B cell (primary cell): ENCODE measurements at regions not wholly inside any gene's neighbourhood (a gene's known extent, or its start where the extent isn't known, plus 50 kb on each side); places are given as distances from the start of the nearest gene placed in this dataset.

Source experiments
- ATAC-seq: fragments of 200-7000 bp; cut with Tn5 transposase; one replicate; pipeline ENCODE4 v1.10.0; 2021; ENCODE audit warnings: low read depth, mild to moderate bottlenecking, moderate number of reproducible peaks, moderate library complexity
- CTCF ChIA-PET: fragments of 350-600 bp; sonication (Branson Sonifier 250); formaldehyde crosslinking; loops from one replicate; lab custom pipeline; 2021; ENCODE audit warnings: antibody characterized with exemption, inconsistent platforms; lab: Charles Lee
- POLR2A ChIA-PET: fragments of 350-600 bp; sonication (Branson Sonifier 250); formaldehyde crosslinking; loops from one replicate; lab custom pipeline; 2021; ENCODE audit warnings: antibody characterized with exemption; lab: Charles Lee
- DNase-seq: peaks from one replicate; pipeline ENCODE4 v3.0.0; 2013
- H2AFZ ChIP-seq: 2 replicates; pipeline ENCODE4 v1.6.1; 2012; ENCODE audit warnings: mild to moderate bottlenecking, low read depth, low read length; ENCODE audit not compliant: insufficient read depth, poor library complexity, severe bottlenecking
- H3K27ac ChIP-seq, 2 donors: 1 replicate in 1 of 2; 2 replicates in 1 of 2; pipeline ENCODE4 v1.5.1; 2012 to 2013; ENCODE audit warnings: low read length in 2 of 2, mild to moderate bottlenecking in 2 of 2, moderate library complexity in 1 of 2
- H3K27me3 ChIP-seq, 4 experiments: fragments of 200-600 bp in 1 of 4; sonication (generic) in 1 of 4; replicated peaks in 1 of 4; 1 replicate in 2 of 4; 2 replicates in 2 of 4; pipeline versions ENCODE4 v1.6.1 to v1.7.0; 2013 to 2016; ENCODE audit warnings: low read length in 3 of 4, mild to moderate bottlenecking in 2 of 4, mixed read lengths in 1 of 4, moderate library complexity in 1 of 4; ENCODE audit not compliant: insufficient read depth in 4 of 4, control insufficient read depth in 3 of 4; ENCODE audit errors: control extremely low read depth in 1 of 4
- H3K36me3 ChIP-seq, 2 experiments: replicated peaks in 1 of 2; 1 replicate in 1 of 2; 2 replicates in 1 of 2; pipeline versions ENCODE4 v1.6.1 to v1.7.1; 2013; ENCODE audit warnings: low read length in 1 of 2; ENCODE audit not compliant: insufficient read depth in 2 of 2, control insufficient read depth in 1 of 2; ENCODE audit errors: control extremely low read depth in 1 of 2, extremely low read depth in 1 of 2
- H3K4me1 ChIP-seq, 2 donors: fragments of 200-600 bp in 1 of 2; sonication (generic) in 1 of 2; 1 replicate in 1 of 2; 2 replicates in 1 of 2; pipeline versions ENCODE4 v1.5.1 to v1.6.1; 2013 to 2017; ENCODE audit warnings: low read length in 2 of 2; ENCODE audit not compliant: control insufficient read depth in 2 of 2, insufficient read depth in 2 of 2
- H3K4me2 ChIP-seq: replicated peaks from 2 replicates; pipeline ENCODE3; 2012; ENCODE audit warnings: mild to moderate bottlenecking, low read depth, low read length; ENCODE audit not compliant: poor library complexity, severe bottlenecking
- H3K4me3 ChIP-seq, 5 experiments: fragments of 200-600 bp in 1 of 5; sonication (generic) in 1 of 5; 1 replicate in 3 of 5; 2 replicates in 2 of 5; pipeline versions ENCODE4 v1.5.1 to v1.7.0; 2011 to 2016; ENCODE audit warnings: low read length in 4 of 5, mild to moderate bottlenecking in 4 of 5, low read depth in 2 of 5, control low read depth in 1 of 5, moderate library complexity in 1 of 5; ENCODE audit not compliant: insufficient read depth in 1 of 5; ENCODE audit errors: control extremely low read depth in 1 of 5, extremely low read depth in 1 of 5
- H3K79me2 ChIP-seq: fragments of 200-600 bp; sonication (generic); one replicate; pipeline ENCODE4 v1.6.0; 2016; ENCODE audit warnings: low read length; ENCODE audit not compliant: control insufficient read depth, insufficient read depth
- H3K9ac ChIP-seq: fragments of 200-600 bp; sonication (generic); 2 replicates; pipeline ENCODE4 v1.6.1; 2017; ENCODE audit warnings: mild to moderate bottlenecking, low read length, moderate library complexity
- H3K9me3 ChIP-seq, 3 donors: one replicate each; pipeline versions ENCODE4 v1.6.1 to v1.7.1; 2013; ENCODE audit warnings: low read length in 2 of 3; ENCODE audit not compliant: control insufficient read depth in 2 of 3, insufficient read depth in 1 of 3; ENCODE audit errors: control extremely low read depth in 1 of 3
- H4K20me1 ChIP-seq: 2 replicates; pipeline ENCODE4 v1.6.0; 2012; ENCODE audit warnings: mild to moderate bottlenecking, low read length; ENCODE audit not compliant: insufficient read depth, control insufficient read depth, poor library complexity, severe bottlenecking
- H3K27ac Mint-ChIP-seq: one replicate; pipeline ENCODE4 v1.8.0; 2021; ENCODE audit warnings: mixed read lengths
- H3K27me3 Mint-ChIP-seq: one replicate; pipeline ENCODE4 v1.8.0; 2021; ENCODE audit warnings: mixed read lengths
- H3K4me1 Mint-ChIP-seq: one replicate; pipeline ENCODE4 v1.8.0; 2021; ENCODE audit warnings: mixed read lengths
- H3K4me3 Mint-ChIP-seq: one replicate; pipeline ENCODE4 v1.8.0; 2021; ENCODE audit warnings: mixed read lengths
- H3K9me3 Mint-ChIP-seq: one replicate; pipeline ENCODE4 v1.8.0; 2022; ENCODE audit warnings: mixed read lengths; ENCODE audit not compliant: insufficient read depth
- EZH2 ChIP-seq: IDR thresholded peaks from 2 replicates; pipeline ENCODE4 v1.6.1; 2012; ENCODE audit warnings: borderline replicate concordance, low read depth, mild to moderate bottlenecking, moderate library complexity, low read length; ENCODE audit not compliant: insufficient read depth, poor library complexity, severe bottlenecking
- WGBS: methylation state at CpG from one replicate; pipeline ENCODE4 v1.1.5; 2013; ENCODE audit warnings: missing lambda C conversion rate; ENCODE audit not compliant: insufficient coverage; 5-methylcytosine and 5-hydroxymethylcytosine counted together
- intact Hi-C: fragments of 100-400 bp; cut with micrococcal nuclease; formaldehyde crosslinking; loops from one replicate; pipeline ENCODE4 v1.10.0; 2022
- TF ChIP-seq, protein P1 (sequence below): fragments of 200-600 bp; IDR thresholded peaks from one replicate; pipeline ENCODE4 v1.8.0; 2022; ENCODE audit warnings: antibody characterized with exemption, mild to moderate bottlenecking

GRCh38 chr1:194071205-194071604, 884.8 kb upstream of the B3GALT2 start:
- H3K4me3 Mint-ChIP-seq = no peak overlapping the region
- ChIA-PET POLR2A (no interaction called here), CTCF (no interaction called here)
- Histone ChIP-seq H3K27me3 (no peaks in the 10 kb centered on the region), H3K4me1 (no peaks in the 10 kb centered on the region), H3K9ac (no peak overlapping the region), H3K79me2 (no peaks in the 10 kb centered on the region), H3K4me2 (no peak overlapping the region), H2AFZ (no peak overlapping the region), H4K20me1 (no peaks in the 10 kb centered on the region), H3K27ac (no peak overlapping the region), H3K9me3 (peaks cover 0 to 1% (median 0%) of the 10 kb centered on the region in 3 donors), H3K36me3 (no peaks in the 10 kb centered on the region), H3K4me3 (no peak overlapping the region)
- ATAC-seq (no peak), DNase-seq (no peak)
- no peak for TF ChIP-seq EZH2
- TF ChIP-seq, protein P1, sequence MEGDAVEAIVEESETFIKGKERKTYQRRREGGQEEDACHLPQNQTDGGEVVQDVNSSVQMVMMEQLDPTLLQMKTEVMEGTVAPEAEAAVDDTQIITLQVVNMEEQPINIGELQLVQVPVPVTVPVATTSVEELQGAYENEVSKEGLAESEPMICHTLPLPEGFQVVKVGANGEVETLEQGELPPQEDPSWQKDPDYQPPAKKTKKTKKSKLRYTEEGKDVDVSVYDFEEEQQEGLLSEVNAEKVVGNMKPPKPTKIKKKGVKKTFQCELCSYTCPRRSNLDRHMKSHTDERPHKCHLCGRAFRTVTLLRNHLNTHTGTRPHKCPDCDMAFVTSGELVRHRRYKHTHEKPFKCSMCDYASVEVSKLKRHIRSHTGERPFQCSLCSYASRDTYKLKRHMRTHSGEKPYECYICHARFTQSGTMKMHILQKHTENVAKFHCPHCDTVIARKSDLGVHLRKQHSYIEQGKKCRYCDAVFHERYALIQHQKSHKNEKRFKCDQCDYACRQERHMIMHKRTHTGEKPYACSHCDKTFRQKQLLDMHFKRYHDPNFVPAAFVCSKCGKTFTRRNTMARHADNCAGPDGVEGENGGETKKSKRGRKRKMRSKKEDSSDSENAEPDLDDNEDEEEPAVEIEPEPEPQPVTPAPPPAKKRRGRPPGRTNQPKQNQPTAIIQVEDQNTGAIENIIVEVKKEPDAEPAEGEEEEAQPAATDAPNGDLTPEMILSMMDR = no peak
- no peaks in the 10 kb centered on the region for H3K4me1 Mint-ChIP-seq
- H3K9me3 Mint-ChIP-seq = no peaks in the 10 kb centered on the region
- no peak overlapping the region for H3K27ac Mint-ChIP-seq
- intact Hi-C loops = no loop called here
- H3K27me3 Mint-ChIP-seq = no peaks in the 10 kb centered on the region

GRCh38 chr1:194069831-194070218, 883.4 kb upstream of the B3GALT2 start:
- Histone ChIP-seq H3K9ac (no peak overlapping the region), H3K4me2 (no peak overlapping the region), H3K9me3 (peaks cover 0 to 1% (median 0%) of the 10 kb centered on the region in 3 donors), H3K79me2 (no peaks in the 10 kb centered on the region), H2AFZ (no peak overlapping the region), H4K20me1 (no peaks in the 10 kb centered on the region), H3K36me3 (no peaks in the 10 kb centered on the region), H3K4me1 (no peaks in the 10 kb centered on the region), H3K4me3 (no peak overlapping the region), H3K27ac (no peak overlapping the region), H3K27me3 (no peaks in the 10 kb centered on the region)
- no peak for ATAC-seq
- H3K9me3 Mint-ChIP-seq = no peaks in the 10 kb centered on the region
- TF ChIP-seq EZH2 = no peak
- TF ChIP-seq, protein P1 = no peak
- WGBS = no CpG with 5 or more reads among the region's 1 CpG
- no peaks in the 10 kb centered on the region for H3K27me3 Mint-ChIP-seq
- CTCF ChIA-PET = interaction anchor here (0.7 kb wide), 1 partner anchor 229 kb away, joined by 7 read pairs; no protein-coding TSS in a partner anchor
- no peak overlapping the region for H3K27ac Mint-ChIP-seq
- intact Hi-C loops = no loop called here
- POLR2A ChIA-PET = no interaction called here
- no peak for DNase-seq
- no peaks in the 10 kb centered on the region for H3K4me1 Mint-ChIP-seq
- no peak overlapping the region for H3K4me3 Mint-ChIP-seq
